Nephron progenitor cell (in vitro differentiated cells): ENCODE measurements at regions not wholly inside any gene's neighbourhood (a gene's known extent, or its start where the extent isn't known, plus 50 kb on each side); places are given as distances from the start of the nearest gene placed in this dataset.
A peak's percentile ranks its signal among the peaks of the same experiment; 100 is the strongest.
"Not testable (repeated sequence)": the region's sequence is repeated elsewhere in the genome, so short reads cannot be mapped to it uniquely, and the experiment has no call there.

Experiments
- DNase-seq: peaks from one replicate; pipeline ENCODE4 v3.0.0; 2021
- H3K27ac Mint-ChIP-seq: 2 replicates; pipeline ENCODE4 v1.8.0; 2021; ENCODE audit warnings: mild to moderate bottlenecking, moderate library complexity, mixed read lengths
- H3K27me3 Mint-ChIP-seq: 2 replicates; pipeline ENCODE4 v1.8.0; 2021; ENCODE audit warnings: mild to moderate bottlenecking, low read depth, mixed read lengths; ENCODE audit not compliant: poor library complexity
- H3K36me3 Mint-ChIP-seq: 2 replicates; pipeline ENCODE4 v1.8.0; 2021; ENCODE audit warnings: low read depth, mixed read lengths
- H3K4me1 Mint-ChIP-seq: 2 replicates; pipeline ENCODE4 v1.8.0; 2021; ENCODE audit warnings: mixed read lengths
- H3K4me3 Mint-ChIP-seq: 2 replicates; pipeline ENCODE4 v1.8.0; 2021; ENCODE audit warnings: mild to moderate bottlenecking, moderate library complexity, mixed read lengths
- H3K9me3 Mint-ChIP-seq: 2 replicates; pipeline ENCODE4 v1.8.0; 2021; ENCODE audit warnings: mild to moderate bottlenecking, moderate library complexity, mixed read lengths
- TF ChIP-seq, protein P1 (sequence below): fragments of 200-600 bp; sonication (generic); IDR thresholded peaks from 2 replicates; pipeline ENCODE4 v1.5.0; 2021; ENCODE audit warnings: antibody characterized with exemption

DNA sequence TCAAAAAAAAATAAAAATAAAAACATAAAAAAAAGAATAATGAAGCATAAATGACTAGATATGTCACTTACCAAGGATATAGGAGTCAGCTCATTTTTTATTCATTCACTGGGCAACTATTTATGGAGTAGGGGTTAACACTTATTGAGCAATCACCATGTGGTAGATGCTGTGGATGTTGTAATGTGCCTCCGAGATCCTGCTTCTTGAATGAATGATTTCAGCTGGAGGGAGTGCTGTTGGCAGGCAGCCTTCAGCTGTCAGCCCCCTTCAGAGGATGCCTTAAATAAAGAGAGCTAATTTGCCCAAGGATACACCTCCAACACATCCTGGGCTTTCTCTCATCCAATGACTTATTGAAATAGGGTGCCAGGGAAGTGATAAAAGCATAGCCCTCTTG, 229.5 kb upstream of the DTNBP1 start:
- no peak overlapping the region for H3K4me3 Mint-ChIP-seq
- peaks cover 7% of the 10 kb centered on the region for H3K27me3 Mint-ChIP-seq
- no peak overlapping the region for H3K27ac Mint-ChIP-seq
- H3K9me3 Mint-ChIP-seq, result peaks cover 6% of the 10 kb centered on the region
- TF ChIP-seq, protein P1, sequence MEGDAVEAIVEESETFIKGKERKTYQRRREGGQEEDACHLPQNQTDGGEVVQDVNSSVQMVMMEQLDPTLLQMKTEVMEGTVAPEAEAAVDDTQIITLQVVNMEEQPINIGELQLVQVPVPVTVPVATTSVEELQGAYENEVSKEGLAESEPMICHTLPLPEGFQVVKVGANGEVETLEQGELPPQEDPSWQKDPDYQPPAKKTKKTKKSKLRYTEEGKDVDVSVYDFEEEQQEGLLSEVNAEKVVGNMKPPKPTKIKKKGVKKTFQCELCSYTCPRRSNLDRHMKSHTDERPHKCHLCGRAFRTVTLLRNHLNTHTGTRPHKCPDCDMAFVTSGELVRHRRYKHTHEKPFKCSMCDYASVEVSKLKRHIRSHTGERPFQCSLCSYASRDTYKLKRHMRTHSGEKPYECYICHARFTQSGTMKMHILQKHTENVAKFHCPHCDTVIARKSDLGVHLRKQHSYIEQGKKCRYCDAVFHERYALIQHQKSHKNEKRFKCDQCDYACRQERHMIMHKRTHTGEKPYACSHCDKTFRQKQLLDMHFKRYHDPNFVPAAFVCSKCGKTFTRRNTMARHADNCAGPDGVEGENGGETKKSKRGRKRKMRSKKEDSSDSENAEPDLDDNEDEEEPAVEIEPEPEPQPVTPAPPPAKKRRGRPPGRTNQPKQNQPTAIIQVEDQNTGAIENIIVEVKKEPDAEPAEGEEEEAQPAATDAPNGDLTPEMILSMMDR, result no peak
- H3K4me1 Mint-ChIP-seq, result peaks cover 22% of the 10 kb centered on the region
- H3K36me3 Mint-ChIP-seq, result peaks cover 3% of the 10 kb centered on the region
- DNase-seq, result no peak

DNA sequence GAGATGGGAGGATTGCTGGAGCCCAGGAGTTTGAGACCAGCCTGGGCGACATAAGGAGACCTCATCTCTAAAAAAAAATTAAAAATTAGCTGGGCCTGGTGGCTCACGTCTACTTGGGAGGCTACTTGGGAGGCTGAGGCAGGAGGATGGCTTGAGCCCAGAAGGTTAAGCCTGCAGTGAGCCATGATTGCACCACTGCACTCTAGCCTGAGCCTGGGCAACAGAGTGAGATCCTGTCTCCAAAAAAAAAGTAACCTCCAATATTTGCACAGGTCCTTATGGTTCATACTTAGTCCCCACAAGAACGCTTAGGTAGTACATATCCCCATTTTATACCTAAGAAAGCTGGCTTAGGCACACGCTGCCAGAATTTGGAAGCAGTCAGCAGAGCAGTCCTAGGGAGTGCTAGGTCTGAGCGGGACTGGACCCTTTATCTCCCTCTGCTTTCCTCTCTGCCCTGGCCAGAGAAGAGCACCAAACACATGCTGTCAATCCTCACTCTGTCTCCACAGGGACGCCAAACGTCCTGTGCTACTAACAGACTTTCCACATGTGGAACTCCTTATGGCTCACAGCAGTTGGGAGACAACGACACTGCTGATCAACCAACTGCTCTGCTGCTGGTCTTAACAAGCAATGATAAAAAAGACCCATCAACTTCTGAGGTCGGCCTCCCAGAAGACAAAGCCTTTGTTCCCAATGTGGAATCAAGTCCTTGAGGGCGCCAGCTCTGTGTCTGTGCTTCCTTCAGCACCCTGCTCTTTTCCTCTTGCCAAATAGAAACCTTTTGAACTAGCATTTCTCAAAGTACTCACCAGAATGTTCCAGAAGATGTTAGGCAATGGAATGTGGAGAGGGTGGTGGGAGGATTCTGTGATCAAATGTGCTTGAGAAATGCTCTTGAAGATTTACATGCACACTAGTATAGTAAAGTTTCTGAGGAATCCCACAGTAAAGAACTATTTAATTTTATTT, 226.3 kb upstream of the DTNBP1 start:
- Mint-ChIP-seq H3K9me3 (peaks cover 3% of the 10 kb centered on the region), H3K27ac (no peak overlapping the region), H3K4me1 (peaks cover 24% of the 10 kb centered on the region), H3K4me3 (no peak overlapping the region), H3K27me3 (peaks cover 11% of the 10 kb centered on the region), H3K36me3 (peaks cover 3% of the 10 kb centered on the region)
- no peak for DNase-seq
- TF ChIP-seq, protein P1, result no peak

DNA sequence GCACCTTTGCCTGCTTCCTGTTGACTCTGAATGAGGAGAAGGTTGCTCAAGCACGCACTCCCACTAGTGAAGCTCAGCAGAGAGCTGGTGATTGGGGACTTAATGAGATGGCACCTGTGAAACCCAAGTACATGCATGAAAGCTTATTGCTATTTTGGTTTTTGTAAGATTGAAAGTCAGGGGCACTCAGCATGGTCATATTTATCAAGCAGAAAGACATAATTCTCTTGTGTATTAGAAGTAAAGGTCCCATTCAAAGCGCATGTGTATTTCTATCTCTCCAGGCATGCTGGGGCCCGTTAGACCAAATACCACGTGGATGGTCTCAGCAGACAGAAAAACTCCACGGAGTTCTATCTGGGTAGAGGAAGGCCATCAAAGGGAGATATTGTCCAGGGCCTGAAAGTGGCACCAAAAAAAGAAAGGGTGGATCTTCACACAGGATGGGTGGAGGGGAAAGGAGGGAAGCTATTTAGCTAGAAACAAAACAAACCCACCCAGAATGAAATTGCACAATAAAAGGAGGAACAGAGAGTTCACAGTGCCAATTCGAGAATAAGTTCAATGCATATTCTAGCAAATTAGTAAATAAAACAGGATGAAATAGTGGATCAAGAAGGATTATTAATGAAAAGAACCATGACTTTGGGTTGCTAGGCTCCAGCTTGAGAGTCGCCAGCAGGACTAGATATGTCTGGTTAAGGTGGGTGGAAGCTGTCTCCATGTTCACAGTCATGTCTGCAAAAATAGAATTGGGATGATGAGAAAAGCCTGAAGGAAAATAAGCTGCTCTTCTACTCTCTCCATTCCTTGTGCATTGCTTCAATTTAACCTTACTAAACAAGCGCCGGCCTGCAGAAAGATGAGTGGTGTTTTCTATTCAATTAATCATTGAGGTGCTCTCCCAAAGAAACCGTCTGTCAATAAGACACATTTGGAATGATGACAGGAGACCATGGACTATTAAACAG, 224.9 kb upstream of the DTNBP1 start:
- H3K27me3 Mint-ChIP-seq, result peaks cover 11% of the 10 kb centered on the region
- peaks cover 24% of the 10 kb centered on the region for H3K4me1 Mint-ChIP-seq
- DNase-seq, result no peak
- no peaks in the 10 kb centered on the region for H3K9me3 Mint-ChIP-seq
- no peaks in the 10 kb centered on the region for H3K36me3 Mint-ChIP-seq
- TF ChIP-seq, protein P1, result no peak
- H3K27ac Mint-ChIP-seq, result peak overlapping the region; percentile 85
- H3K4me3 Mint-ChIP-seq, result no peak overlapping the region

DNA sequence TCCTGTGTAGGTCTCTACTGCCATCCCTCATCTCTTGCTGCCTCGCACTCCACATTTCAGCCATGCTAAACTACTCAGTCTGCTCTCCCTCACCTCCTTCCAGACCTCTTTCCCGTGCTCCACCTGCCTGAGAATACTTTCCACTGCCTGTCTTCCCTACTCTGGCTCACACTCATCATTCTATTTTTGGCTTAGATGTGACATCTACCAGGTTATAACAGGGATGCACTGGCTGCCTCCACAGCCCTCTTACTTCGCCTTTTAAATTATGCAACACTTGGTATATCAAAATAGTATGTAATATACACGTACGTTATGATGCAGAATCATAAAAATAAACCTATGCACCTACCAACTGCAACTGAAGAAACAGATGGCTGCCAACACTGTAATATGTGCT, 222.8 kb upstream of the DTNBP1 start:
- Mint-ChIP-seq H3K4me1 (peaks cover 24% of the 10 kb centered on the region), H3K27me3 (peaks cover 6% of the 10 kb centered on the region), H3K36me3 (no peaks in the 10 kb centered on the region), H3K4me3 (no peak overlapping the region), H3K9me3 (no peaks in the 10 kb centered on the region), H3K27ac (no peak overlapping the region)
- DNase-seq, result no peak
- TF ChIP-seq, protein P1, result no peak

DNA sequence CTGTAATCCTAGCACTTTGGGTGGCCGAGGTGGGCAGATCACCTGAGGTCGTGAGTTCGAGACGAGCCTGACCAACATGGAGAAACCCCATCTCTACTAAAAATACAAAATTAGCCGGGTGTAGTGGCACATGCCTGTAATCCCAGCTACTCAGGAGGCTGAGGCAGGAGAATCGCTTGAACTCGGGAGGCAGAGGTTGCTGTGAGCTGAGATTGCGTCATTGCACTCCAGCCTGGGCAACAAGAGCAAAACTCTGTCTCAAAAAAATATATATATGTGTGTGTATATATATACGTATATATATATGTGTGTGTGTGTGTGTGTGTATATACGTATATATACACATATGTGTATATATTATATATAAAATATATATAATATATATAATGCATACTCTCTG, 220.8 kb upstream of the DTNBP1 start:
- H3K9me3 Mint-ChIP-seq, H3K27ac Mint-ChIP-seq, H3K36me3 Mint-ChIP-seq, H3K4me3 Mint-ChIP-seq, DNase-seq, H3K27me3 Mint-ChIP-seq: not testable (repeated sequence)
- H3K4me1 Mint-ChIP-seq, result peaks cover 22% of the 10 kb centered on the region

DNA sequence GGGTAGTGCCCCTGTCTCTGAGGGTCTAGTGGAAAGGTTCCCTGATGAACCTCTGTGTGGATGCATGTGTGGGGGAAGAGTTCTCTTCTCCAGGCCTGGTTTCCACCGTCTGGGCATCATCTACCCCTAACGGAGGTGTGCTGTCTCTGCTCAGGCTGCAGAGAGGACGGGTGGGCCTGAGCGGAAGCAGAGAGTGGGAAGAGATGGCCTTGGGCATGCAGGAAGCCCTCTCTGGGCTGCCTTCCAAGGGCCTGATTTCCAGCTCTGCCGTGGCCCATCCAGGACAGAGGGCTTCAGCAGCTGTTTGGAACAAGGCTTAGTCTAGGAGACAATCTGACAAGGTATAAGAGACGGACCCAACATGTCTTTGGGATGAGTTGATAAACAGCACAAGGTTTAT, 220.1 kb upstream of the DTNBP1 start:
- peaks cover 6% of the 10 kb centered on the region for H3K27me3 Mint-ChIP-seq
- no peak overlapping the region for H3K27ac Mint-ChIP-seq
- no peak overlapping the region for H3K4me3 Mint-ChIP-seq
- no peaks in the 10 kb centered on the region for H3K9me3 Mint-ChIP-seq
- no peaks in the 10 kb centered on the region for H3K36me3 Mint-ChIP-seq
- TF ChIP-seq, protein P1, result no peak
- peaks cover 17% of the 10 kb centered on the region for H3K4me1 Mint-ChIP-seq
- no peak for DNase-seq
